Mesendoderm (in vitro differentiated cells): ENCODE measurements at regions not wholly inside any gene's neighbourhood (a gene's known extent, or its start where the extent isn't known, plus 50 kb on each side); places are given as distances from the start of the nearest gene placed in this dataset.
A peak's percentile ranks its signal among the peaks of the same experiment; 100 is the strongest.

Experiments
- DNase-seq: peaks from one replicate; pipeline ENCODE4 v3.0.0; 2013
- H2AK5ac ChIP-seq: 2 replicates; pipeline ENCODE4 v1.6.1; 2013; ENCODE audit warnings: low read length, inconsistent platforms
- H2BK120ac ChIP-seq: 2 replicates; pipeline ENCODE4 v1.6.1; 2013; ENCODE audit warnings: low read depth, mild to moderate bottlenecking, low read length, moderate library complexity, mixed read lengths
- H2BK15ac ChIP-seq: replicated peaks from 2 replicates; pipeline ENCODE4 v1.6.1; 2013; ENCODE audit warnings: low read depth, mild to moderate bottlenecking, moderate library complexity
- H2BK5ac ChIP-seq: 2 replicates; pipeline ENCODE4 v1.6.1; 2013; ENCODE audit warnings: low read length, inconsistent platforms
- H3K18ac ChIP-seq: 2 replicates; pipeline ENCODE4 v1.6.1; 2013; ENCODE audit warnings: mild to moderate bottlenecking, low read length, mixed read lengths
- H3K23ac ChIP-seq: one replicate; pipeline ENCODE4 v1.6.1; 2013; ENCODE audit warnings: low read length
- H3K27ac ChIP-seq: 2 replicates; pipeline ENCODE4 v1.5.1; 2013; ENCODE audit warnings: low read depth, mild to moderate bottlenecking, inconsistent platforms, low read length, moderate library complexity
- H3K27me3 ChIP-seq: 2 replicates; pipeline ENCODE4 v1.6.1; 2013; ENCODE audit warnings: low read length, control low read depth, mild to moderate bottlenecking, inconsistent platforms; ENCODE audit not compliant: insufficient read depth, poor library complexity
- H3K36me3 ChIP-seq: 2 replicates; pipeline ENCODE4 v1.6.1; 2013; ENCODE audit warnings: low read length, inconsistent platforms; ENCODE audit not compliant: control insufficient read depth, insufficient read depth
- H3K4ac ChIP-seq: one replicate; pipeline ENCODE4 v1.6.1; 2013; ENCODE audit warnings: low read depth, mild to moderate bottlenecking, low read length, moderate library complexity
- H3K4me1 ChIP-seq: 2 replicates; pipeline ENCODE4 v1.6.1; 2013; ENCODE audit warnings: low read depth, low read length, inconsistent platforms; ENCODE audit not compliant: control insufficient read depth
- H3K4me2 ChIP-seq: 2 replicates; pipeline ENCODE4 v1.6.1; 2013; ENCODE audit warnings: low read length
- H3K4me3 ChIP-seq: 2 replicates; pipeline ENCODE4 v1.5.1; 2013; ENCODE audit warnings: mild to moderate bottlenecking, low read length
- H3K56ac ChIP-seq: one replicate; pipeline ENCODE4 v1.6.1; 2013; ENCODE audit warnings: low read length
- H3K79me1 ChIP-seq: 2 replicates; pipeline ENCODE4 v1.6.1; 2013; ENCODE audit warnings: low read length, inconsistent platforms
- H3K79me2 ChIP-seq: 2 replicates; pipeline ENCODE4 v1.6.1; 2013; ENCODE audit warnings: mild to moderate bottlenecking, low read length; ENCODE audit not compliant: control insufficient read depth, insufficient read depth
- H3K9ac ChIP-seq: 2 replicates; pipeline ENCODE4 v1.6.1; 2013; ENCODE audit warnings: low read length, inconsistent platforms
- H4K5ac ChIP-seq: one replicate; pipeline ENCODE4 v1.6.1; 2013; ENCODE audit warnings: low read length
- H4K8ac ChIP-seq: one replicate; pipeline ENCODE4 v1.6.1; 2013; ENCODE audit warnings: low read depth, mild to moderate bottlenecking, control low read depth, low read length, moderate library complexity
- WGBS: extraction: QIAGEN DNeasy Blood & Tissue Kit; methylation state at CpG from one replicate; pipeline ENCODE4 v1.1.7; 2013; ENCODE audit warnings: low lambda C conversion rate, missing lambda C conversion rate; ENCODE audit not compliant: insufficient coverage; ENCODE audit errors: extremely low coverage; 5-methylcytosine and 5-hydroxymethylcytosine counted together

DNA sequence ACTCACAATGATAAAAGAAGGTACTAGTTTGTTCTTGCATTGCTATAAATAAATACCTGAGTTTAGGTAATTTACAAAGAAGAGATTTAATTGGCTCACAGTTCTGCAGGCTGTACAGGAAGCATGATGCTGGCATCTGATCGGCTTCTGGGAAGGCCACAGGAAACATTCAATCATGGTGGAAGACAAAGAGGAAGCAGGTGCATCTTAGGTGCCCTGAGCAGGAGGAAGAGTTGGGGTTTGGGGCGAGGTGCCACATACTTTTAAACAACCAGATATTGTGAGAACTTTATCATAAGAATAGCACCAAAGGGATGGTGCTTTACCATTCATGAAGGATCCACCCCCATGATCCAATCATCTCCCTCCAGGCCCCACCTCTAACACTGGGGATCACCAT is 752.6 kb upstream of the FLRT2 start:
- no peak overlapping the region for H3K27ac ChIP-seq
- H2AK5ac ChIP-seq: no peak overlapping the region
- H3K4ac ChIP-seq: no peak overlapping the region
- no peak overlapping the region for H4K5ac ChIP-seq
- no peak overlapping the region for H3K18ac ChIP-seq
- no peak overlapping the region for H2BK5ac ChIP-seq
- no peak overlapping the region for H4K8ac ChIP-seq
- no peaks in the 10 kb centered on the region for H3K79me2 ChIP-seq
- no peaks in the 10 kb centered on the region for H3K36me3 ChIP-seq
- no peaks in the 10 kb centered on the region for H3K79me1 ChIP-seq
- no peak overlapping the region for H3K4me2 ChIP-seq
- H3K4me1 ChIP-seq: no peaks in the 10 kb centered on the region
- H3K27me3 ChIP-seq: no peaks in the 10 kb centered on the region
- no CpG with 5 or more reads among the region's 2 CpGs for WGBS
- H3K56ac ChIP-seq: no peak overlapping the region
- no peak overlapping the region for H2BK120ac ChIP-seq
- H3K4me3 ChIP-seq: no peak overlapping the region
- H2BK15ac ChIP-seq: no peak overlapping the region
- H3K9ac ChIP-seq: no peak overlapping the region
- DNase-seq: no peak
- H3K23ac ChIP-seq: no peak overlapping the region

DNA sequence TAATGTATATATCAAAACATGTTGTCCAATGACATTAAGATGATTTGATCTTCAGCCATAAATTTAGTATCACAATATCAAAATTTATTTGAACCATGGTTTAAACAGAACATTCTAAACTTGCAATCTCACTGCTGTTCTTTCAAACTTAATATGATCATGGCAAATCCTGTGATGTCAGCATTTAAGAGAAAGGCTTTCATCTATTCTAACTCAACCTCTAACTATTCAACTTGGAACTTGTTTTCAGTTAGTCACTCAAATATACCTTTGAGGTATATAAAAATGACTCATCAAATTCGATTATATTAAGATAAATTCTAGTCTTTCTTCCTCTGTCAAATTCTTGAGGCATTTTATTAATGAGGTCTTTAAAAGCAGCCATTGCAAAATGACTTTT is 747.0 kb upstream of the FLRT2 start:
- Histone ChIP-seq H3K18ac (no peak overlapping the region), H4K5ac (no peak overlapping the region), H4K8ac (no peak overlapping the region), H3K4me1 (no peaks in the 10 kb centered on the region), H2BK120ac (no peak overlapping the region), H3K27me3 (no peaks in the 10 kb centered on the region), H2BK15ac (no peak overlapping the region), H3K79me2 (no peaks in the 10 kb centered on the region), H3K56ac (no peak overlapping the region), H2BK5ac (no peak overlapping the region), H3K23ac (no peak overlapping the region), H2AK5ac (no peak overlapping the region), H3K4me2 (no peak overlapping the region), H3K4ac (no peak overlapping the region), H3K27ac (no peak overlapping the region), H3K4me3 (no peak overlapping the region), H3K79me1 (no peaks in the 10 kb centered on the region), H3K36me3 (no peaks in the 10 kb centered on the region), H3K9ac (no peak overlapping the region)
- WGBS: no CpG with 5 or more reads among the region's 1 CpG
- DNase-seq: no peak

DNA sequence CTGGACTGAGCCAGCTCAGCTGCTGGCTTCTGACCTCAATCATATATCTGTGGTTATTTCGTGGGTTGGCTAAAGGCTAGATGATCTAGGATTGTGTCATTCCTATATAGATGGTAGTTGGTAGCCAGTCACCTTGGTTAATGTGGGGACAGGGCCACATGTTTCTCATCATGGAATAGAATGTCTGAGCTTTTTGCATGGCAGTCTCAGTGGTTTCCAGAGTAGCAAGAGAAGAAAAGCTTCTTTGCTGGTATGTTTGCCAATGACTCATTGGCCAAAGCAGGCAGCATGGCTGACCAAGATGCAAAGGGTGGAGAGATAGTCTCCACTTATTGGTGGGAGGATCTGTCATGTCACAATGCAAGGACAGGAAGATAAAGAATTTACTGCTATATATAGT is 746.4 kb upstream of the FLRT2 start:
- whole genome bisulfite sequencing: no CpG with 5 or more reads among the region's 1 CpG
- Histone ChIP-seq H3K27ac (no peak overlapping the region), H3K79me2 (no peaks in the 10 kb centered on the region), H3K36me3 (no peaks in the 10 kb centered on the region), H3K4ac (no peak overlapping the region), H3K79me1 (no peaks in the 10 kb centered on the region), H4K5ac (no peak overlapping the region), H2BK15ac (no peak overlapping the region), H3K27me3 (no peaks in the 10 kb centered on the region), H3K4me3 (no peak overlapping the region), H3K4me2 (no peak overlapping the region), H3K23ac (no peak overlapping the region), H2BK5ac (no peak overlapping the region), H3K9ac (no peak overlapping the region), H3K56ac (no peak overlapping the region), H3K4me1 (no peaks in the 10 kb centered on the region), H2AK5ac (no peak overlapping the region), H4K8ac (no peak overlapping the region), H2BK120ac (no peak overlapping the region), H3K18ac (no peak overlapping the region)
- DNase-seq: no peak

DNA sequence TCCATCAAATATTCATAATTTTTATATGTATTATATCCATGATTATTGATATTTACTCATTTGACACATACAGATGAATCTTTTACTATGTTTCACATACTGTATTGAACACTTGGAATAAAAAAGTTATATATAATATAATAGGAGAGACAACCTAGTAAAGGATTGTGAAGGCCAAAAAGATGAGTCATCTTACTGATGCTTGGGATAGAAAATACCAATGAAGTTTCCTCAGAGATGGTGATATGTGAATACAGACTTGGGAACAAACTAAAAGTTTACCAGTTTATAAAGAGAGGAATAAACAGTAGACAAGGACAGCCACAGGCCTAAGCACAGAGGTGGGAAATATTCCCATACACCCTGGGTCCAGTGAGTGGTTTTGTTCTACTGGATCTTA is 743.9 kb upstream of the FLRT2 start:
- Histone ChIP-seq H3K4ac (no peak overlapping the region), H3K36me3 (no peaks in the 10 kb centered on the region), H3K4me2 (no peak overlapping the region), H2BK15ac (no peak overlapping the region), H2BK5ac (no peak overlapping the region), H4K5ac (no peak overlapping the region), H3K9ac (no peak overlapping the region), H3K79me1 (no peaks in the 10 kb centered on the region), H3K4me3 (no peak overlapping the region), H4K8ac (no peak overlapping the region), H2AK5ac (no peak overlapping the region), H2BK120ac (no peak overlapping the region), H3K27me3 (no peaks in the 10 kb centered on the region), H3K18ac (no peak overlapping the region), H3K79me2 (no peaks in the 10 kb centered on the region), H3K23ac (no peak overlapping the region), H3K27ac (no peak overlapping the region), H3K56ac (no peak overlapping the region), H3K4me1 (no peaks in the 10 kb centered on the region)
- no peak for DNase-seq

DNA sequence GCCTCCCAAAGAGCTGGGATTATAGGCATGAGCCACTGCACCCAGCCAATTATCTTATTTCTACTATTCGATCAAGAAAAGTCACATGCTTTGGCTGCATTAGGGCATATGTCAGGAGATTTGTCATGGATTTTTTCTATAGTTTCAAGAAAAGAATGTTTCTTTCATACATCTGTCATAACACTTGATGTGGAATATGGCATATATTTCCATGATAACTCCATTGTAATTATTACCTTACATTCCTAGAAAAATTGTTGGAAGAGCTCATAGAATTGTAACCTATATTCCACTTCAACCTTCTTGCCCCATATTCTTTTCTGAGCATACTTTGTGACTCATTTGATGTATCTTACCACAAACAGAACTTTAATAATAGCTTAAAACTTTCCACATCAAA is 740.9 kb upstream of the FLRT2 start:
- Histone ChIP-seq H3K27me3 (no peaks in the 10 kb centered on the region), H3K27ac (no peak overlapping the region), H3K79me2 (no peaks in the 10 kb centered on the region), H3K4me3 (no peak overlapping the region), H3K79me1 (no peaks in the 10 kb centered on the region), H3K56ac (no peak overlapping the region), H3K36me3 (no peaks in the 10 kb centered on the region), H2BK120ac (no peak overlapping the region), H2AK5ac (no peak overlapping the region), H2BK5ac (no peak overlapping the region), H4K5ac (no peak overlapping the region), H4K8ac (no peak overlapping the region), H3K18ac (no peak overlapping the region), H3K9ac (no peak overlapping the region), H3K23ac (no peak overlapping the region), H3K4ac (no peak overlapping the region), H3K4me2 (no peak overlapping the region), H2BK15ac (no peak overlapping the region), H3K4me1 (no peaks in the 10 kb centered on the region)
- DNase-seq: no peak
- no CpG with 5 or more reads among the region's 1 CpG for WGBS

DNA sequence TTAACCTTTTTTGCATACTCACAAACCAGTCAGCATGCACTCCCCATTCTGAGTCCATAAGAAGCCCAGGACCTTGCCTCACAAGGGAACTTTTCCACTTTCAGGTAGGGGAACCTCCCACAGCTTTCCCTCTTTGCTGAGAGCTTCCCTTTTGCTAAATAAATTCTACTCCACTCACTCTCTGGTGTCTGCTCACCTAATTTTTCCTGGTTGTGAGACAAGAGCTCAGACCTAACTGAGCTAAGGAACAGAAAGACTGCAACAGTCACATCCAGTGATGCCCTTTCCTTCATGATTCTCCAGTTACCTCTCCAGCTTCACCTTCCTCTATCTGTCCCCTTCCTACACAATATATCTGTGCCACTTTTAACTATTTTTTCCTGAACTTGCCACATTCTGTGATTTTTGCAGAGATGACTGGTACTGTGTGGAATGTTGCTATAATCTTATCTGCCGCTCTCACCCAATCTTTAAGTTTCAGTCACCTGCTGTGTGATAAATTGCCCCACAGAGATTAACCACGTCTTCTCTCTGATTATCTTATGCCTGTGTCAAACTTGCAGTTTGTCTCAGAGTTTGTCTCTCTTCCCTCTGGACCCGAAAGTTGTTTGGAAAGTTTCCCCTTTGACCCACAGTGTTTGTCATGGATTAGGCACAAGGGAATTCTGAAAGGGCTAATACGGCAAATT is 737.1 kb upstream of the FLRT2 start:
- peak; percentile 77 for DNase-seq
- Histone ChIP-seq H3K4me1 (no peaks in the 10 kb centered on the region), H3K4me2 (no peak overlapping the region), H3K36me3 (no peaks in the 10 kb centered on the region), H2AK5ac (no peak overlapping the region), H3K79me2 (no peaks in the 10 kb centered on the region), H3K23ac (no peak overlapping the region), H2BK5ac (no peak overlapping the region), H3K9ac (no peak overlapping the region), H3K56ac (no peak overlapping the region), H3K79me1 (no peaks in the 10 kb centered on the region), H2BK120ac (no peak overlapping the region), H3K4me3 (no peak overlapping the region), H3K4ac (no peak overlapping the region), H2BK15ac (no peak overlapping the region), H3K27ac (no peak overlapping the region), H4K5ac (no peak overlapping the region), H3K27me3 (no peaks in the 10 kb centered on the region), H4K8ac (no peak overlapping the region), H3K18ac (no peak overlapping the region)
- WGBS: no CpG with 5 or more reads among the region's 4 CpGs
